SK-N-SH treated with all-trans-retinoic acid at 6 μM for 48 hours (cell line): ENCODE measurements at regions not wholly inside any gene's neighbourhood (a gene's known extent, or its start where the extent isn't known, plus 50 kb on each side); places are given as distances from the start of the nearest gene placed in this dataset.

ENCODE experiments used
- ATAC-seq: fragments of 200-7000 bp; cut with Tn5 transposase; 3 replicates; pipeline ENCODE4 v1.9.1; 2020; ENCODE audit warnings: mild to moderate bottlenecking, moderate library complexity
- ARNTL ChIP-seq: fragments of 450-650 bp; formaldehyde crosslinking; IDR thresholded peaks from 2 replicates; pipeline ENCODE4 v1.5.0; 2020; ENCODE audit warnings: low read depth, mild to moderate bottlenecking, moderate library complexity, borderline replicate concordance
- BACH2 ChIP-seq: fragments of 250-450 bp; sonication (Bioruptor Pico); IDR thresholded peaks from 2 replicates; pipeline ENCODE4 v1.9.0; 2021; ENCODE audit warnings: mild to moderate bottlenecking, borderline replicate concordance
- CREB5 ChIP-seq: fragments of 250-450 bp; sonication (Bioruptor Pico); IDR thresholded peaks from 2 replicates; pipeline ENCODE4 v1.5.1; 2020; ENCODE audit warnings: low read depth, mild to moderate bottlenecking, moderate library complexity
- CSDC2 ChIP-seq: fragments of 250-450 bp; sonication (Bioruptor Pico); IDR thresholded peaks from 2 replicates; pipeline ENCODE4 v1.5.0; 2020; ENCODE audit warnings: mild to moderate bottlenecking, moderate library complexity
- CSRNP3 ChIP-seq: fragments of 250-450 bp; sonication (Bioruptor Pico); IDR thresholded peaks from 2 replicates; pipeline ENCODE4 v1.5.1; 2021; ENCODE audit warnings: mild to moderate bottlenecking, moderate library complexity
- ESRRG ChIP-seq: fragments of 250-450 bp; sonication (Bioruptor Pico); IDR thresholded peaks from 2 replicates; pipeline ENCODE4 v1.6.1; 2021; ENCODE audit warnings: mild to moderate bottlenecking
- ISL1 ChIP-seq: fragments of 250-450 bp; sonication (Bioruptor Pico); IDR thresholded peaks from 2 replicates; pipeline ENCODE4 v2.1.2; 2022; ENCODE audit warnings: mild to moderate bottlenecking, moderate library complexity
- OSR1 ChIP-seq: fragments of 250-450 bp; sonication (Bioruptor Pico); IDR thresholded peaks from 2 replicates; pipeline ENCODE4 v1.8.0; 2022; ENCODE audit warnings: moderate library complexity, mild to moderate bottlenecking, inconsistent platforms
- PATZ1 ChIP-seq: fragments of 250-450 bp; sonication (Bioruptor Pico); IDR thresholded peaks from 2 replicates; pipeline ENCODE4 v1.8.0; 2020; ENCODE audit warnings: mild to moderate bottlenecking, moderate library complexity, borderline replicate concordance
- PPARA ChIP-seq: fragments of 250-450 bp; sonication (Bioruptor Pico); IDR thresholded peaks from 2 replicates; pipeline ENCODE4 v1.5.0; 2020; ENCODE audit warnings: mild to moderate bottlenecking, borderline replicate concordance
- RARB ChIP-seq: fragments of 250-450 bp; sonication (Bioruptor Pico); IDR thresholded peaks from 2 replicates; pipeline ENCODE4 v1.8.0; 2021; ENCODE audit warnings: mild to moderate bottlenecking, moderate library complexity
- TCF4 ChIP-seq: fragments of 250-450 bp; sonication (Bioruptor Pico); IDR thresholded peaks from 2 replicates; pipeline ENCODE4 v1.8.0; 2021; ENCODE audit warnings: mild to moderate bottlenecking, moderate library complexity, borderline replicate concordance
- TOX ChIP-seq: fragments of 250-450 bp; sonication (Bioruptor Pico); IDR thresholded peaks from 2 replicates; pipeline ENCODE4 v1.8.0; 2021; ENCODE audit warnings: mild to moderate bottlenecking, moderate library complexity, borderline replicate concordance
- TSHZ2 ChIP-seq: fragments of 250-450 bp; sonication (Bioruptor Pico); IDR thresholded peaks from 2 replicates; pipeline ENCODE4 v1.5.0; 2020; ENCODE audit warnings: mild to moderate bottlenecking, moderate library complexity
- ZC3H10 ChIP-seq: fragments of 250-450 bp; sonication (Bioruptor Pico); IDR thresholded peaks from 2 replicates; pipeline ENCODE4 v1.5.1; 2021; ENCODE audit warnings: mild to moderate bottlenecking, moderate library complexity
- ZFP3 ChIP-seq: fragments of 250-450 bp; sonication (Bioruptor Pico); IDR thresholded peaks from 2 replicates; pipeline ENCODE4 v1.5.0; 2020; ENCODE audit warnings: mild to moderate bottlenecking, moderate library complexity
- ZFP30 ChIP-seq: fragments of 450-650 bp; formaldehyde crosslinking; IDR thresholded peaks from 2 replicates; pipeline ENCODE4 v1.5.0; 2022; ENCODE audit warnings: mild to moderate bottlenecking, moderate library complexity
- ZNF70 ChIP-seq: fragments of 450-650 bp; formaldehyde crosslinking; IDR thresholded peaks from 2 replicates; pipeline ENCODE4 v1.5.0; 2020; ENCODE audit warnings: mild to moderate bottlenecking, moderate library complexity
- ZNF8 ChIP-seq: fragments of 450-650 bp; formaldehyde crosslinking; IDR thresholded peaks from 2 replicates; pipeline ENCODE4 v1.5.0; 2020; ENCODE audit warnings: mild to moderate bottlenecking, moderate library complexity

- TF ChIP-seq PATZ1 (no peak), TCF4 (CRISPR knock-in tag) (no peak), ZNF70 (CRISPR knock-in tag) (no peak), CREB5 (CRISPR knock-in tag) (no peak), OSR1 (CRISPR knock-in tag) (no peak), PPARA (CRISPR knock-in tag) (no peak)
Measured at GRCh38 chr9:14401911-14402310, 88.0 kb upstream of the NFIB start (continued).

- peak; percentile 87 for ATAC-seq
- TF ChIP-seq PPARA (CRISPR knock-in tag) (no peak), BACH2 (CRISPR knock-in tag) (no peak), ISL1 (CRISPR knock-in tag) (no peak), OSR1 (CRISPR knock-in tag) (no peak), TOX (CRISPR knock-in tag) (no peak), ZNF8 (CRISPR knock-in tag) (no peak), TSHZ2 (CRISPR knock-in tag) (no peak), ARNTL (CRISPR knock-in tag) (no peak), ZC3H10 (CRISPR knock-in tag) (no peak), ZFP30 (CRISPR knock-in tag) (no peak)
Measured at GRCh38 chr9:14400658-14400995, 86.7 kb upstream of the NFIB start.

- TF ChIP-seq RARB (CRISPR knock-in tag), result no peak
- TF ChIP-seq TCF4 (CRISPR knock-in tag), result no peak
- TF ChIP-seq TSHZ2 (CRISPR knock-in tag), result no peak
- TF ChIP-seq PPARA (CRISPR knock-in tag), result no peak
- no peak for TF ChIP-seq ISL1 (CRISPR knock-in tag)
- TF ChIP-seq BACH2 (CRISPR knock-in tag), result no peak
- no peak for TF ChIP-seq OSR1 (CRISPR knock-in tag)
- TF ChIP-seq ZNF8 (CRISPR knock-in tag), result no peak
- no peak for TF ChIP-seq ZFP3 (CRISPR knock-in tag)
- no peak for TF ChIP-seq ESRRG
- TF ChIP-seq ZNF70 (CRISPR knock-in tag), result no peak
- ATAC-seq, result peak; percentile 60
Measured at GRCh38 chr9:14399756-14400657, 86.1 kb upstream of the NFIB start.

GRCh38 chr9:14398473-14398872 lies 84.5 kb upstream of the NFIB start:
- ATAC-seq, result no peak
- TF ChIP-seq TCF4 (CRISPR knock-in tag), result no peak
- TF ChIP-seq ZNF8 (CRISPR knock-in tag), result no peak
- no peak for TF ChIP-seq PATZ1
- no peak for TF ChIP-seq ZC3H10 (CRISPR knock-in tag)
- no peak for TF ChIP-seq CSRNP3 (CRISPR knock-in tag)
- no peak for TF ChIP-seq CSDC2 (CRISPR knock-in tag)
- TF ChIP-seq ESRRG, result no peak
